ENCODE measurements at regions not wholly inside any gene's neighbourhood (a gene's known extent, or its start where the extent isn't known, plus 50 kb on each side); places are given as distances from the start of the nearest gene placed in this dataset.

- TF ChIP-seq CTCF (IDR thresholded peaks at IDR 0.05), result no peak
- no peak for TF ChIP-seq POLR2AphosphoS5 (IDR thresholded peaks at IDR 0.05)
- TF ChIP-seq POLR2A (IDR thresholded peaks at IDR 0.05), result no peak
Observed at GRCh38 chr3:154851644-154852043, 228.5 kb upstream of the MME start.
